ENCODE measurements at regions not wholly inside any gene's neighbourhood (a gene's known extent, or its start where the extent isn't known, plus 50 kb on each side); places are given as distances from the start of the nearest gene placed in this dataset.
"Not testable (repeated sequence)": the region's sequence is repeated elsewhere in the genome, so short reads cannot be mapped to it uniquely, and the experiment has no call there.

DNA sequence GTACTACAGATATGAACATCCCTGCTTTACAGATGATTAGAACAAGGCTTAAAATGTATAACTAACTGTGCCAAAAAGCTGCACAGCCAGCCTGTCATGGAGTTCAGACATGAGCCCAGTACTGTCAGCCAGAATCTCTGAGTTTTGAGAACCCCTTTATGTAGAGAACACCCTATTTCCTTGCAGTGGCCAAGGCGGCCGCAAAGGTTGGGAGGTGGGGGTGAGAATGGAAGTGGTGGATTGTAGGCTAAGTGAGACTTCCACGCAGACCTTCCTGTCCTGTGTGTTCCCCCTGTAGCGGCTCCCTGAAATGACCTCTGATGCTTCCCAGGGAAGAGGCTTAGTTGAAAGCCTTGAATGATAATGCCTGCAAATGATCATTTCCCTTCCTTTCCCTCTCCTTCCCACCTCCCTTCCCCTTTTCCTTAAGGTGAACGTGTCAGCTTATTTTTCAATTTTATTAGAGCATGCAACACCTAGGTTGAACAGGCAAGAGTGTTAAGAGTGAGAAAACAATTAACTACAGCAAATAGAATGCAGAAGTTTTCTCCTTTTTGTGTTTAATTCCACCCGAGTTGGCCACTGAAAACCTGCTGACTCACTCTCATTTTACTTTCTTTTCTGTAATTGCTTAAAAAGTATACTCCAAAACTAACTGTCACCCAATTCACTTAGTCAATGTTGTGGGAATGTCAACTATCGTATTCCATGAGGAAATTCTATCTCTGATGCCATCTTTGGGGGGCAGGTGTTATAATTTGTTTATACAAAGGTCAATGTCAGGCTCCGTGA is 167.0 kb upstream of the EDNRB start:
- no peak for DNase-seq (ENCODE audit: low spot score)

DNA sequence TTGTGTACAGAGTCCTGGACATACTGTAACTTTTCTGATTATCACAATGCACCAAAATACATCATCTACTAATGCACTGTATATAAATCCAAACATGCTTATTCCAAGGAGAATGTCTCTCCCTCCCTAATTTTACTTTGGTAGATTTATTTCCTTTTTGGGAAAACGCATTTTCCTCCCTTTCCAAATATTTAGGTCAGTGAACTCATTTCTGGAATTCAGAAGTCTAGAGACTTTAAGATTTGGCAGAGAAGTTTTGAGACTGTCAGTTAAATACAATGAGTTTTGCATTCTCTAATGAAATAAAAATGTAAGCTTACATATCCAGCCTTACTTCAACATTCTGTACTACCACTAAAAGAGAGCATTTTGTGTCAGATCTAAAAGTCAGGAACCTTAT is 165.8 kb upstream of the EDNRB start:
- no peak for DNase-seq (ENCODE audit: low spot score)

- DNase-seq (ENCODE audit: low spot score), result no peak
These were observed 159.5 kb upstream of the EDNRB start for GRCh38 chr13:78078168-78078567.

- DNase-seq (ENCODE audit: low spot score), result no peak
These were observed 148.7 kb upstream of the EDNRB start for GRCh38 chr13:78067290-78067689.

- no peak for DNase-seq (ENCODE audit: low spot score)
These were observed 146.5 kb upstream of the EDNRB start for GRCh38 chr13:78065141-78065540.

- no peak for DNase-seq (ENCODE audit: low spot score)
These were observed 143.2 kb upstream of the EDNRB start for GRCh38 chr13:78061806-78062205.

DNA sequence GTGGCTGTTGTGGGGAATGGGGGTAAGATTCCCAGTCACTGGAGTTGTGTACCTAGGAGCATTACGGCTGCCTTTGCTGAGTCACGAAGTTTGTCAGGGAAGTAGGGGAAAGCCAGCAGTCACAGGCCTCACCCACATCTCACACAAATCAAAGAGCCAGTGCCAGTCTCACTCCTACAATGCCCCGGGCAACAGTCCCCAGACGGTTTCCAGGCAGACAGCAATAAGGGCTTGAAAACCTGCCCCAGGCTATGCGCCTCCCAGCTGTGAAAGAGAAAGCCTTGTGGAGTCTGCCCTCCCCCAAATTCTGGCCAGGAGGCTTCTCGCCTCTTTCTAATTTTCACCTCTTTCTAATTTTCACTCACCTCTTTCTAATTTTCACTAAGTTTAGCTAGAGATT is 142.3 kb upstream of the EDNRB start:
- no peak for DNase-seq (ENCODE audit: low spot score)

- not testable (repeated sequence) for DNase-seq (ENCODE audit: low spot score)
These were observed 138.2 kb upstream of the EDNRB start for GRCh38 chr13:78056865-78057264.

GRCh38 chr13:78054157-78054556 is 135.5 kb upstream of the EDNRB start:
- no peak for DNase-seq (ENCODE audit: low spot score)

- DNase-seq (ENCODE audit: low spot score), result no peak
These were observed 128.5 kb upstream of the EDNRB start for GRCh38 chr13:78047151-78047550.

DNA sequence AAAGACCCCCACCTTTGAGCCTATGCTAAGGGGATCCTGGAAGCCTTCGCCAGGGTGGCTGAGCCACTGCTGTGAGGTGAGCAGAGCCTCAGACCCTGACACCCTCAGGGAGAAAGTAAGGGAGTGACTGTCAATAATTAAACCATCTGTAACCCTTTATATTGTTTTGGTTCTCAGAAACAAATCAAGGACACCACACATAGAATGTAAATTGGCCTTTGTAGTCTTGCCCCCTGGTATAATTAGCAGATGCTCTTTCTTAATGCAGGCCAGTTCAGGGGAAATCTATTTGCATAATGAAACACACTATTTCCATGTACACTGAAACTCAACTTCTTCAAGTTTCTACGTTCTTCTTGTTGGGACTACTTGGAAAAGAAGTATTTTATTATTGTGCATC is 127.7 kb upstream of the EDNRB start:
- no peak for DNase-seq (ENCODE audit: low spot score)

- DNase-seq (ENCODE audit: low spot score), result no peak
These were observed 127.3 kb upstream of the EDNRB start for GRCh38 chr13:78045916-78046315.

DNA sequence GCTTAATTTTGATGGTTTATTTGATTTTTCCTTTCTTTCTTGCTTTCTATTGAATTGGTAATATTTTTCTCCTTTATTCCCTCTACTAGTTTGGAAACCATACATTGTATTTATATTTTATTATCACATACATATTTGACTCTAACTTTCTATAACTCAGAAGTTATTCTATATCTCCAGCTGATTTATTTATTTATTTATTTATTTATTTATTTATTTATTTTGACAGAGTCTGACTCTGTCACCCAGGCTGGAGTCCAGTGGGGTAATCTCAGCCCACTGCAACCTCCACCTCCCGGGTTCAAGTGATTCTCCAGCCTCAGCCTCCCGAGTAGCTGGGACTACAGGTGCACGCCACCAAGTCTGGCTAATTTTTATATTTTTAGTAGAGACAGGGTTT is 122.7 kb upstream of the EDNRB start:
- not testable (repeated sequence) for DNase-seq (ENCODE audit: low spot score)

- no peak for DNase-seq (ENCODE audit: low spot score)
These were observed 121.7 kb upstream of the EDNRB start for GRCh38 chr13:78040205-78040830.

DNA sequence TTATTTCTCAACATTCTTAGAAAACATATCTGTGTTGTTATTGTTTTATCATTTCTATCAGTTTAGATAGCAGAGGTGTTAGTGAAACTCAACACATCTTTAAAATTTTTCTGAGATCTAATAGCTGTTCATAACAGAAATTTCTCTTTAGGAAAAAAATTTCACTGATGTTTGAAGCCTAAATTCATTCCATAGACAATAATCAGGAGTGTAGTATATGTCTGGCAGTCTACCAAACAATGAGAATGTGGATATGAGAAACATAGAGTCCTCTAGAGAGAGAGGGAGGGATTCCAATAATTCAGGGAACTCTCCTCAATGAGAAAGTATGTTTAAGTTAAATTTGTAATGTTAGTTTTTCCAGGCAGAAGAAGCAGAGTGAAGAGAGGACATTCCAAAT is 118.2 kb upstream of the EDNRB start:
- DNase-seq (ENCODE audit: low spot score), result no peak

DNA sequence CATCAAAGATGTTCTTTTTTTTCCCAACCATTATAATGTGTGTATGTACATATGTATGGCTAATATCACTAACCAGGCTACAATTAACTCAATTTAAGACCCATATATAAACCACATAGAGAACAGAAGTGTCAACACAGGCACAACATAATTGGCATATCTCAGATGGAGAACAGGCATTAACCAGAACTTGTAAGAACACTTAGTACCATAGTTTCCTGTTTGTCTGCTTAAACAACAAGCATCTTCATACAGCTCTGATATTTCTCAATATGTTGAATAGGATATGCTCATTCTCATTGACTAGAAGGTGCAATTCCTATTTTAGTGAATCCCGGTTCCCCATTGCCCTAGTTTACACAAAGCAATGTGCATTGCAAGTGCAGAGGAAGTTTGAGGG is 116.9 kb upstream of the EDNRB start:
- DNase-seq (ENCODE audit: low spot score), result no peak

GRCh38 chr13:78033509-78033908 is 114.9 kb upstream of the EDNRB start:
- DNase-seq (ENCODE audit: low spot score), result no peak

DNA sequence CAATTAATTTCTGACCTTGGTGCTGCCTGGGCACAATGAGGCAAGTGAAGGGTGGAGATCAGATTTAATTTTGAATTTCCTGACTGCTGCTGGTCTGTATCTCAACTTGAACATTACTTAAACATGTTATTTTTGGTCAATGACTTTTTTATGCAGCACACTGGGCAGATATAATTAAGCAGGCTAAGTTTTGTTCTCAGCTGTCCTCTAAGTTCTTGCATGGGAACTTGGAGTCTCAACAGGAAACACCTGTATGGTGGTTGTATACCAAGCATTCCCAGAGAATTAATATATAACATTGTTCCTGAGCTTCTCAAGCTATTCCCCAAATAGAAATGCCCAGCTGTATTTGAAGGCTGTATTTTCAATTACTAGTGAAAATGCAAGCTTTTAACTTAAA is 113.5 kb upstream of the EDNRB start:
- DNase-seq (ENCODE audit: low spot score), result no peak

DNA sequence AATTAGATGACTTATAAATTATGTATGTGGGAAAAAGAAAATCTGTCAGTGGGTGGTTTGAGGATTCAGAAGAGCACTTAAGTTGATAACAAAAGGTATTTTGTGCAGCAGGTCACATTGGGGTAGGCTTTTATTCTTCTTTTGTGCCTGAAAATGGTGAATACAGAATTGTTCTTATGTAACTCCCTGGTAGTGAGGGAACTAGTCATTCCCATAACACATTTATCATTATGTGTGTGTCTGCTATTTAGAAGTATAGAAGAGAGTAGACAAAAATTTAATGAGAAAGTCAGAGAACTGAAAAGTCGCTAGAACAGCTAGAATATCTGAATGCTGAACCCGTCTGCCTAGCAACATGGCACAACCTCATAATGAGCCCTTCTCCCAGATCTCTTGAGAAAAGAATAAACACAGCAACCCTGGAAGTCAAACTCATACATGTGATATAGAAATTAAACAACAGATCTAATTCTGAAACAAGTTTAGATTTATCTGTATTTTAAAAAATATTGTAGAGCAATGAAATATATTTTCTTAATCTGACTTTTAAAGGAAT is 111.8 kb upstream of the EDNRB start:
- no peak for DNase-seq (ENCODE audit: low spot score)

DNA sequence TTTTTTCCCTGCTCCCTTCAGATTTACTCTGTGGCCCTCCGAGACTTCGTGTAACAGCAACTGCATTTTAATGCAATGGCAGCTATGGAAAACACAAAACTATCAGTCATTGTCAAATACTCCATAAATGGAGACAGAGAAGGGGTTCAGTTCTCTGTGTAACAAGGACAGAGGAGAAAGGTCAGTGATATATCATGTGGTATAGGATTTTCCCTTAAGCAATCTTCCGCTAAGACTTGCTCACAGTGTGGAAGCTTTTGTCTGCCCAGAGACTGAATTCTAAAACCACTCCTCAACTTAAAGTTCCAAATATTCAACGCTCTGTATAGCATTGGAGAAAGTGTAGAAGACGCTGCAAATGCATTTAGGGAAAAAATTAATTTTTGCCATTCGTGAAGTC is 111.3 kb upstream of the EDNRB start:
- DNase-seq (ENCODE audit: low spot score), result no peak

GRCh38 chr13:78028960-78029359 is 110.3 kb upstream of the EDNRB start:
- DNase-seq (ENCODE audit: low spot score), result no peak

DNA sequence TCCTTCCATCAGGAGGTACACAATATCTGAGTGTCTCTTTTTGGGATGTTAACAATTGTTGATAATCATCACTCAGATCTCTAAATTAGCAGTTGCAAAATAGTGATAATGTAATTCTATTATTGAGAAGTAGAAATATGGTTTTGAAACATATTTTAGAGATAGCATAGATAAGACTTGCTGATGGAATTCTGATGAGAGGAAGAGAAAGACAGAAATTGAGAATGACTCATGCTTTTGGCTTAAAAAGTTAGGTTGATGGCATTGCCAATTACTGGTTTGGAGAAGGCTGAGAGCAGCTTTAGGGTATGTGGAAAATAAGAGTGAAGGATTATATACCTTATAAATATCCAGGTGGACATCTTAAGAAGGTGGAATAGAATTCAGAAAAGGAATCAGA is 106.4 kb upstream of the EDNRB start:
- DNase-seq (ENCODE audit: low spot score), result no peak

- peak; percentile 53 for DNase-seq (ENCODE audit: low spot score)
These were observed 103.7 kb upstream of the EDNRB start for GRCh38 chr13:78022164-78022877.

Measured in CD4-positive, alpha-beta T cell treated with Interleukin-2 at 100 ng/mL for 4 hours (primary cell).